Caki2 (cell line): ENCODE measurements at regions not wholly inside any gene's neighbourhood (a gene's known extent, or its start where the extent isn't known, plus 50 kb on each side); places are given as distances from the start of the nearest gene placed in this dataset.

Source experiments
- DNase-seq: peaks from one replicate; pipeline ENCODE4 v3.0.0-alpha.2; 2015; ENCODE audit warnings: low read depth
- in situ Hi-C: cut with HindIII; loops from 2 replicates; pipeline ENCODE4 v1.10.0; 2016; ENCODE audit warnings: low sequenced_read_pairs, low pct_unique_long_range_greater_than_20kb, mixed read lengths

DNA sequence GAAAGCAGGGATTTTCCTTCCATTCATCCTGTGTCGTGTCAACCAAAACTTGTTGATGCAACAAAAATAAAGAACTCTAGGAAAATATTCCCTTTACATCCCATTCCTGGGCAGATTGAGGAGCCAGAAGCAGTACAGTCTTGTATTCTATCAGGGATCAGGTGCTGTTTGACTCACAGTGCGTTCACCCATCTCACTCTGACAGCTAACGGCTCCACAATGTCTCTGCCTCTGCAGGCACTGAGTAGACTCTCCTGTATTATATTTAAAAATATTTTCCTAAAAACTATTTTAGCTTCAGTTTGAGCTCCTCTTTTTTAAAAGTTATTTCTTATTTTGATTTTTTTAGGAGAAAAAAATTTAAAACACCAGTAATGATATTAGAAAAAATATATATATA lies 600.6 kb upstream of the SALL3 start:
- in situ Hi-C loops, result no loop called here
- DNase-seq, result no peak

DNA sequence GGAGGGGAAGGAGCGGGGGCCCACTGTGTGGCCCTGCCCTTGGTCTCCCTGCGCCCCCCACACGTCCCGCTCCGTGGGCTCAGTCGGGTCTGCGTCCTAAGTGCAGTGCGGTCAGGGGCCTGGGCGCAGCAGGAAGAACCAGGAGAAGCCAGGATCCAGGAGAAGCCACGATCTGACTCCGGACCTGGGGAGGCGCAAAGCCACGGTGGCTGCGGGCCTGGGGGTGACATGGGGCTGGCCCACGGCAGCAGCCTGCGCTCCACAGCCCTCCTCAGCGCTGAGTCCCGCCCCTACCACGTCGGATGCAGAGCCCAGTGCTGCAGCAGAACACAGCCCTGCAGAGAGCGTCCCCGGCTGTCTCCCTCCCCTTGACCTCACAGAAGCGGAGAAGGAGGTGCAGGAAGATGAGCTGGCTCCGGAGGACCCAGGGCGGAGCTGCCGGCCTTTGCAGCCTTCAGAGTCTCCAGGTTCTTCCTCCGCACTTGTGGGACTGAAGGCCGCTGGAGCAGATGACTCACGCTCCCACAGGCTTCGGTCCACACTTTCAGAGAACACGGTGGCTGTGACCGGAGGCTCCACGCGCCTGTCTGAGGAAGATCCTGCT lies 589.2 kb upstream of the SALL3 start:
- in situ Hi-C loops, result no loop called here
- no peak for DNase-seq

DNA sequence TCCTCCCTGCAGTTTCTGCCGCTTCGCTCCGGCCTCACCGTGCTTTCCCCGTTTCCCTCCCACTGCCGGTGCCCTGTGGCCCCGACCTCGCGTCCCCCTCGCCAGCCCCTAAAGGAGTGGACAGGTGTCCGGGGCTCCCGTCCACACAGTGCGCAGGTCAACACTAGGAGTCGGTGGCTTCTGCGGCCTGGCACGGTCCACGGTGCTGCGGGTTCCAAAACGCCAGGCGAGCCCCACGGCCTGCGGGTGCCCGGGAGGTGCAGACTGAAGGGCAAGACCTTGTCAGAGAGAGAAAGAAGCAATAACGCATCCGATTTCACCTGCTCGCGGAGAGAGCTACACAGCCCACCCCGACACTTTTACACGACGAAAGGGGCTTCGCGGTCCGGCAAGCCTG lies 588.7 kb upstream of the SALL3 start:
- in situ Hi-C loops, result no loop called here
- DNase-seq, result no peak

DNA sequence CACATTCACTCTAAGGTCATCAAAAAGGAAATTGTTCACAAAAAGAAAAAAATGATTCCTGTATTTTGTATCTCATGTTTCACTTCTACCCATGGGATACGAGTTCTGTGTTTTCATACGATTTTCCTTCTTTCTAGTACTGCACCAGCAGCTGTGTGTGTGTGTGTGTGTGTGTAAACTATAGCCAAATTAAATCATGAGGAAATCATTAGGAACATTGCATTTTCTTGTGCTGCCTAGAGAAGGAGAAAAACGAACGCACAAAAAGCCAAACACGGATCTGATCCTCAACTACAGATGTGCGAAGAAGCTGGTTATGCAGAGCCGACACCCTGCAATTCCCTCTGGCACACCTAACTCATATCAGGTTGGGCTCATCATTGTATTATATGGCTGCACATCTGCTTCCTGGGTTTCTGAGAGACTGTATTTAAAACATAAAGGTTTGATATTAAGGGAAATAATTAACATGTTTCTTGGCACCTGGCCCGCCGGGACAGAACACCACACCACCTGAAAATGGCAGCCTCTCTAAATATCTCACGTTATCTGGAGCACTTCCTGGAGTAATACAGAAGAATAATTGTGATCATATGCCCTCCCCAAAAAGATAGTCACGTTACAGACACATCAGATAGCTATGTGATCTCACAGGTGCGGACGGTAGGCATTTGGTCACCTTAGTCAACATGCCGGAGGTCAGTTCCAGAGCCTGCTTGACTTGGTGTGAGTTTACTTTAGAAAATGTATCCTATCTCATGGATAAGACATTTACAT lies 586.3 kb upstream of the SALL3 start:
- DNase-seq, result no peak
- in situ Hi-C loops, result no loop called here

DNA sequence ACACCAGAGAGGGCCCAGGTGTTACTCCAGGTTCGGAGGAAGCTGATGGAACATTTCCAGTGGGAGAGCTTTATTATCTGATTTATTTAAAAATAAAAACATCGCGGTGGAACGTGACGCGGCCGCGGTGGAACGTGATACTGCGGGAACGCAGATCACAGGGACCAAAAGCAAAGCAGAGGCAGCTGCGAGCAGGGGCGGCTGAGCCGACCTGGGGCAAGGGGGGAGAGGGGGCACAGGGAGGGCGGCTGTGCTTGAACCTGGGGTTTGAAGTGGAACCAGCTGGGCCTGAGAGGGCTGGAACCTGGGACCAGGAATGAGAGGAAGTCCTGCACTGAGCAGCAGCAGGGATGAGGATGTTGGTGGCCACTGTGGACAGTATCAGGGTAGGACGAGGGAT lies 583.5 kb upstream of the SALL3 start:
- in situ Hi-C loops, result no loop called here
- no peak for DNase-seq

DNA sequence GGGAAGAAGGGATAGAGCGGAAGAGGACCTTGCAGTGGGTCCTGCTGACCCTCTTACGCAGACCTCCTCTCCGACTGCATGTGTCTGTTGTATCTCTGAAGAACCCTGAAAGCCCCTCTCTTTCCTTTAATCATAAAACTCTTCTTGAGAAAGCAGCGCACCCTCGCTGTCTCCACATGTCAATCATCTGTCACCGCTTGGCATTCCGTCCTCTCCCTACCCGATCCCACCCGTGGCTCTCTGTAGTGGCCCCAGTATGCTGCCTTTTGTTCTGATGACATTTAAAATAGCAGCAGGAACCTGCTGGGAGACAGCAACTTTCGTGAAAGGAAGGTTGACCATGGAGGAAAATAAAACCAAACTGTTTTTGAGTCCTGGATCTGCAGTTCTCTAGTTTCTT lies 582.9 kb upstream of the SALL3 start:
- no peak for DNase-seq
- in situ Hi-C loops, result no loop called here

DNA sequence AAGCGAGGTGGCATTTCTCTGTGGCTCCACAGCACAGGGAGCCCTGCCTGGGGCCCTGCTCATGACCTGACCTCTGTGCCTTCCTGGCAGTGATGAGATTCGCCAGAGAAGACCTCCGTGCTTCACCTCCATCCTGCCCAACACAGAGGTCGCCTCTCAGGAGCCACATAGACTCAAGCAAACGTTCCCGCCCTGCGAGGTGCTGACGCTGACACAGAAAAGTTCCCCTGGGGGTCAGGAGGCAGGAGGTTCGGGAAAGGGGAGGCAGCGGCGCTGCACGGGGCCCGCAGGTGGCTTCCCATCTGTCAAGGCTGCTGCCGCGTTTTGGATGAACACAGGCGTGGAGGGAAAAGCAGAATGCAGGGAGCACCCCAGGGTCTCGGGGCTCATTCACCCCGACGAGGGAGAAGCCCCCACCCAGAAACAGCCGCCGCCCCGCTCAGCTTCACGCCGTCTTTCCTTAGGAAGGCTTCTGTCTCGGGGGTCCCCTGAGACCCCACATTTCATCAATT lies 579.6 kb upstream of the SALL3 start:
- no peak for DNase-seq
- in situ Hi-C loops, result no loop called here

DNA sequence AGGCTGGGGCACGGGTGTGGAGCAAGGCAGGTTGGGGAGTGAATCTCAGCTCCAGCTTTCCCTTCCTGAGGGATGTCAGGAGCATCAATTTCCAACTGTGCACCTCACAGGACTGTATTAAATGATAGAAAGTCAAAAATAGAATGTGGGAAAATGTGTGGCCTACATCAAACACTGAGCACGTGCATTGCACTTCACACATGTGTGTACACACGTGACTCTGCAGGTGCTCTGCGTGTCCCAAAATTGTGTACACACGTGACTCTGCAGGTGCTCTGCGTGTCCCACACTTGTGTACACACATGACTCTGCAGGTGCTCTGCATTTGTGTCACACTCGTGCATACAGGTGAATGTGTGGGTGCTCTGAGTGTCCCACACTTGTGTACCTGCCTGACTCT lies 577.2 kb upstream of the SALL3 start:
- no peak for DNase-seq
- in situ Hi-C loops, result no loop called here

DNA sequence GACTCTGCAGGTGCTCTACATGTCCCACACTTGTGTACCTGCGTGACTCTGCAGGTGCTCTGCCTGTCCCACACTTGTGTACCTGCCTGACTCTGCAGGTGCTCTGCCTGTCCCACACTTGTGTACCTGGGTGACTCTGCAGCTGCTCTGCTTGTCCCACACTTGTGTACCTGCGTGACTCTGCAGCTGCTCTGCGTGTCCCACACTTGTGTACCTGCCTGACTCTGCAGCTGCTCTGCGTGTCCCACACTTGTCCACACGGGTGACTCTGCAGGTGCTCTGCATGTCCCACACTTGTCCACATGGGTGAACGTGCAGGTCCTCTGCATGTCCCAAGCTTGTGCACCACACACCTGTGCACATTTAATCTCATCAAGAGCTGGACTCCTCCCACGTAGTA lies 576.7 kb upstream of the SALL3 start:
- no peak for DNase-seq
- in situ Hi-C loops, result no loop called here

DNA sequence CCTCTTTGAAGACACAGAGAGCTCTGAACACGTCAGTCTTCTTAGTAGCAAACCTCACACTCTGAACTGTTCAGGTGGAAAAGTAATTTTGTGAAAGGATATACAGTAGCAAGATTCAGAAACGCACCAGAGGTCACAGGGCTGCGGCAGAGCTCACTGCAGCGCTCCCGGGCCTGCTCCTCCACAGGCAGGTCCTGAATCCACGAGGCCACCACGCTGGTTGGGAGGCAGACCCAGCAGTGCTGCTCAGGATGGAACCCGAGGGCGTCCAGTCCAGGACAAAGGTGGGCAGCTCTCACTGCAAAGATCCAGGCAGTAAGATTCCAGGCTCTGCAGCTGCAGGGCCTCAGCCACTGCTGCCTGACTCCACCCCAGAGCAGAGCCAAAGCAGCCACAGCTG lies 576.2 kb upstream of the SALL3 start:
- in situ Hi-C loops, result no loop called here
- DNase-seq, result no peak

DNA sequence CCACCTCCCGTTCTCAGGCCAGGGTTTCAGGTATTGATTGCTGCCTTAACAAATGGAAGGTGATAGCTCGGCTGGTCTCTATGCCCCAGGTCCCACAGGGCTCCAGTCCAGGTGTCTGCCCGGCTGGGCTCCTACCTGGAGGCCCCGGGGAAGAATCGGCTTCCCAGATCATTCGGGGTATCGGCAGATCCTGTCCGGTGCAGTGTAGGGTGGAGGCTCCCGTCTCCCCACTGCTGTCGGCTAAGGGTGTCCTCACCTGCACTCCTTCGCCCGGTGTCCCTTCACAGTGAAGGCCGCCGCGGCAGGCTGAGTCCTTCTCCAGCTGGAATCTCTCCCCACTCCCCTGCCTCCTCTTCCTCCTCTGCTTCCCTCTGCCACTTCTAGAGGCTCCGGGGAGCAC lies 573.9 kb upstream of the SALL3 start:
- no peak for DNase-seq
- in situ Hi-C loops, result no loop called here

DNA sequence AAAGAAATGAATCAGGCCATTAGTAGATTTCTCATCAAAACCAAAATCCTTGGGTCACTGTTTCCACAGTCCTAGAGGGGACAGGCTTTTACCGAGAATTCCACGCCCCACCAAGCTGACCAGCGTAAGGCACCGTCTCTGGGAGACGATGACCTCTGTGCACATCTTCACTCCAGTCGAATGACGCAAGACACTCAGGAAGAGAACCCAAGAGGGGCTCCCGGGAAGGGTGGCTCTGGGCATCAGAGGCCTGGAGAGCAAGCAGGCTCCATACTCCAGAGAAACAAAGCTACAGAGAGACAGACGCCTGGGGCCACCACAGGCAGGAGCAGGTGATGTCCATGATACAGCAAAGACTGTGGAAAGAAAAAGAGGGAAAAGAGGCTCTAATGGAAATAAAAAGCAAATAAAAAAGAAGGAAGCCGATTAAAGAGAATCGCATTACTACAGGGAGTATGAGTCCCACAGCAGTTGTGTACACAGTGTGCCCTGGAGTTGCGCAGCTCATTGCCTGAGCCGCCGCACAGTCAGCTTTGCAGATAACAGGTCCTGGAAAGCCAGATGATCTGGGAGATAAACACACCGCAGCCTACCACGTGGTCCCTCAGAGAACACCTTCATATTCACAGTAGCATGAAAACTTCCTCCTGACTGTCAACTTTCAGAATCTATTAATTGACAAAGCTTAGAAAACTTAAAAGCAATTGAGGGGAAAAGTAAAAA lies 572.7 kb upstream of the SALL3 start:
- in situ Hi-C loops, result no loop called here
- no peak for DNase-seq

DNA sequence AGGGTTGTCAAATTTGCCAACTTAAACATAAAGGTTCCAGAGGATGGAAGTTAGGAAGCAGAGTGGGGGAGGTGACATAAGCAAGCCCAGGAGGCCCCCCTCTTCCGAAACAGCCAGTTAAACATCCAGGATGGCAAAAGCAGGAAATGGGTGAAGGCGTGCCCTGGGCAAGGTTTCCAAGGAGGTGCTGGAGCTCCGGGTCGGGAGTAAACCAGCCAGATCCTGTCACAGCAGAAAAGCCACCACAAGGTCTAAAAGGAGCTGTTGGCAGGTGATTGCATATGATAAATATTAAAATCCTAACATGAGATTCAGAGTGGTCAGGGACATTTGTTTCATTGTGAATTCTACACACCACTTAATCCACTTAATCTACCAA lies 572.2 kb upstream of the SALL3 start:
- no peak for DNase-seq
- in situ Hi-C loops, result no loop called here

DNA sequence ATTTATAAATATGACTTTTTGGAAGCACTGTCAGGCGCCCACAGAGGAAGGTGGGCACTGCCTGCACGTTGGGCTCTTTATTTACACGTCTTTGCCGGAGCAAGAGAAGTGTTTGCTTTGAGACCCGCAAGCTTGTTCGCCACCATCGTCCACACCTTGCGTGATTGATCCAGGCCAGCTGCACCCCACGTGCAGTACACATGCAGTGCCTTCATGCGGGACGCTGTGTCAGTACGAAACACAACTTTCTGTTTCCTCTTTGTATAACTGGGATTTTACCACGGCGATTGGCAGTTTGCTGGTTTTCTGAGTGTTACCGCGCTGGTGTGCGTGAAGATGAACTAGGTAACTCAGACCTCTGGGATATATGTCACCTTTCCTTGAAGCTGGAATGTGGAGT lies 571.0 kb upstream of the SALL3 start:
- DNase-seq, result no peak

DNA sequence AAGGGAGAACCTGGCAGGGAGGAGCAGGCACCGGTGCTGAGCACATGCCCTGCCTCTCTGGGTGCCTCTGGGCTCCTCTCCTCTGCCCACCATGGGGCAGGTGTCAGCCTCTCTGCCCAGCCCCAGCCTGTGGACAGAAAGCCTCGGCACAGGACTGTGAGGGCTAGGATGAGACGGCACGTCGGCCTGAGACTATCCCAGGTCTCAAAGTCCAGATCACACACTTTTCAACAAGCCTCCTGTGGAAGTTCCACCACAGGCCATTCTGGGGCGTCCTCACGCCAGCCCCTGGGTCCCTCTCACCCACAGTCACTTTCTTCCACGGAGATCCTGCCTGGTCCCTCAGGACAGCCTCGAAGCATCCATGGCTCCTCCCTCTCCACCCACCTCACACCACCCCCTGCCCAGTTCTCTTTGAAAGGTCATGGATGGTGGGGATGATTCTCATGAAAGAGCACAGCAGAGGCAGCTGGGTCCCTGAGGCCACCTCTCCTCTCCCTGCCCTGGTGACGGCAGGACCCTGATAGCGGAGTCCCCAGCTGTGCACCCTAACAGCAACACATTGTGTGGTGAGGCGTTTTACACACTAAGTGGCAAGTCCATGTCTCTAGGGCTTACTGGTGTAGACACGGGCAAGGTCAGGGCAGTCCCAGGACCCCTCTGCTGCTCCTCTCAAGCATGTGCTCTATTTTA lies 569.4 kb upstream of the SALL3 start:
- in situ Hi-C loops, result no loop called here
- DNase-seq, result no peak

More for the DNA sequence above, 571.0 kb upstream of the SALL3 start:
- in situ Hi-C loops, result no loop called here

DNA sequence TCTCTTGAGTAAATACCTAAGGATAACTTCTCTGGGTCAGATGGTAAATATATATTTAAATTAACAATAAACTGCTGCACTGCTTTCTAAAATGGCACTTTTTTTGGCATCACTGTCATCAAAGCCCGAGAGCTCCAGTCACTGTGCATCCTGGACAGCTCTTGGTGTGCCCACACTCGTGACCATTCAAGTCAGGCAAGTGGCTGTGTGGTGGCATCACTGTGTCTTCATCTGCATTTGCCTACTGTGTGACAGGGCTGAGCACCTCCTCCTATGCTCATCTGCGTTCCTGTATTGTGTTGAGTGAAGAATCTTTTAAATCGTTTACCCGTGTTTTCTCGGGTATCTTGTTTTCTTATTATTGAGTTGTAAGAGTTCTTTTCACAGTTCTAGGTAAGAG lies 568.1 kb upstream of the SALL3 start:
- in situ Hi-C loops, result no loop called here
- DNase-seq, result no peak

DNA sequence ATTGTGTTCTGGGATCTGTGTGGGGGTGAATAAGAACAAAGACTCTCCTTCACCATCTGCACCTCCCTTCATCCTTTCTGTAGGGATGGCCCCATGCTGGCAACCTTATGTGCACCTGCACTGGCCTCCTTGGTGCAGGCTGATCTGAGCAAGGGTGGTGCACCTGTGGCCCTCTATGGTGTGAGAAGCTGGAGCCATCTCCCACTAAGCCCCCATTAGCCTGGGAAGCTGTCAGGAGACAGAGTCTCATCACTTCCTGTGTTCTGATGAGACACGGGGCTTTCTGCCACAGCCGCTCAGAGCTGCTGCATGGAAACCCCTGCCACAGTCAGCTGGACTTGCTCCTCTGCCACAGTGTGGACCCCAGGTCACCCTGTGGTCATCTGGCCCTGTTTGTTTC lies 565.3 kb upstream of the SALL3 start:
- DNase-seq, result no peak
- in situ Hi-C loops, result no loop called here

DNA sequence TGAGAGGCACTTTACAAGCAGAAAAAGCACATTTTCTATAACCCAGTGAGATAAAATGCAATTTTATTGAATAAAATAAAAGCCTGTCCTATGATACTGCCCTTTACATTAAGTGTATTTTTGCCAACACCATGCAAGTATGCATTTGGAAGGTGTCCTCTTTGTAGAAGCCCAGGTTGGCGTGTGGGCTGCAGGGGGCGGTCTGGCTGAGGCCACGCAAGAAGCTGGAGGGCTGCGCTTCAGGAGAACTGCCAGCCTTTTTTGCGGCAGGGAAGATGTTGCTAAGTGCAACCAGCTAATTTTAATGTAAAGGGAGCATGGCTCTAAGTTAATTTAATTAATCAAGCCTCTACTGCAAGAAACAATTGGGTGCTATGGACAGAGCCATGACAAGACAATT lies 562.8 kb upstream of the SALL3 start:
- DNase-seq, result no peak

DNA sequence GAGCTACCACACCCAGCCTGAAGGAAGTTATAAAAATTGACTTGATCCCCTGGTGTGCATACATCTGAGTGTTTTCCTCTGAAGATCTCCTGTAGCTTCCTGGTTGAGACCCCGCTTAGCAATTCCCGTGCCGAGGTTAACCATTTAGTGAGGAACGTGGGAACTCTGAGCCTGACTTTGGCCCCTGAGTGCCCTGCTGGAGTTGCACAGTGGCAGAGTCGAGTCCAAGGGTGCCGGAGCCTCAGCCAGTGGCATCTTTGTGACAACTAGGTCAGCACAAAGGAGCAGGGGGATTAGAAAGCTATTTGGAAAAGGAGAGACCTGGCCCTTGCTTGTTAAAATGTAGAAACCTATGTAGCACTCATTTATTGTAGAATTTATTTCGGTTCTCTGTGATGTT lies 561.2 kb upstream of the SALL3 start:
- in situ Hi-C loops, result no loop called here

More for the DNA sequence above, 562.8 kb upstream of the SALL3 start:
- in situ Hi-C loops, result no loop called here

More for the DNA sequence above, 561.2 kb upstream of the SALL3 start:
- DNase-seq, result no peak
